BJ (cell line): ENCODE measurements at regions not wholly inside any gene's neighbourhood (a gene's known extent, or its start where the extent isn't known, plus 50 kb on each side); places are given as distances from the start of the nearest gene placed in this dataset.
A peak's percentile ranks its signal among the peaks of the same experiment; 100 is the strongest.

Experiments used
- CTCF ChIA-PET: fragments of 350-600 bp; formaldehyde crosslinking; extraction: SDS; loops from one replicate; lab custom pipeline; 2021; ENCODE audit warnings: antibody characterized with exemption, inconsistent platforms; lab: Yijun Ruan, JAX
- POLR2A ChIA-PET: fragments of 300-600 bp; sonication (Branson Sonifier 250); formaldehyde crosslinking; extraction: SDS; loops from one replicate; lab custom pipeline; 2021; ENCODE audit warnings: antibody characterized with exemption; lab: Charles Lee
- DNase-seq: peaks from one replicate; pipeline ENCODE4 v3.0.0-alpha.2; 2011; ENCODE audit warnings: low read depth
- H3K27me3 ChIP-seq: 2 replicates; pipeline ENCODE4 v1.6.0; 2011; ENCODE audit warnings: low read length; ENCODE audit not compliant: control insufficient read depth, insufficient read depth
- H3K36me3 ChIP-seq: 2 replicates; pipeline ENCODE4 v1.5.1; 2011; ENCODE audit warnings: low read length; ENCODE audit not compliant: control insufficient read depth, insufficient read depth
- H3K4me3 ChIP-seq: 2 replicates; pipeline ENCODE4 v1.5.1; 2011; ENCODE audit warnings: low read depth, mild to moderate bottlenecking, control low read depth, low read length
- TF ChIP-seq, protein P1 (sequence below): IDR thresholded peaks from 2 replicates; pipeline ENCODE4 v1.5.1; 2011; ENCODE audit warnings: low read depth, mild to moderate bottlenecking, control low read depth, inconsistent platforms, low read length, moderate library complexity; ENCODE audit not compliant: insufficient read depth

DNA sequence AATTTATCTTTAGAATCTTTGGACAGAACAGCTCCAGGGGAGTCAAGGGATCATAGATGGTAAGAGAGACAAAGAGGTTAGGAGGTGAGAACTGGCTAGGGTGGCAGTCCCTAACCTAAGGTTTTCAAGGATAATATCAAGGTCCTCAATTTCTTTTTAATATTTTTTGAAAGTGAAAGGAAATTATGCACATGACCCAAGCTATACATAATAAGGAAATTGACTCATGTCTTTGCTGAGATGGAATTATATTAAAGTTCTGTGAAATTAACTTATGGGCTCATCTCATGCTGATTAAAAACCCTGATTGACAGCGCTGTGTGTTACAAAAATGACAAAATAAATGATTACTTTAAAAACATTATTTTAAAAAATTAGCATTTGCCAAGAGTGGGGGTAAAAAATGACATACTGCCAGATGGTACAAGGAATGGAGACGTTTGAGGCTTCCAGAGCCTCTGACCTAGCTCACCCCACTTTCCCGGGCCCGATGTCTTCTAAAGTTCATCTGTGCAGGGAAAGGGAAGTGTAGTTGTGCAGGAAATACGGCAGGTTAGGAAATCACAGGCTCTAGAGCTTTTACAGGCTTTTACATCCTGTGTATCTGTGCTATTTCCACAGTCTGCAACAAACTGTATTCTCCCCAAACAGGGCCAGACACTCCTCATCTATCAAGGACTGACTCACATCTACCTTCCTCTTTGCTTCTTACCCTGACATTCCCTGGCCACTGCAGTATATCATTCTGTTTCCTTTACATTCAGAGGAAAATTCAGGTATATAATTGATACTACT, 185.6 kb upstream of the PRSS58 start:
- Histone ChIP-seq H3K4me3 (no peak overlapping the region), H3K27me3 (no peaks in the 10 kb centered on the region), H3K36me3 (no peaks in the 10 kb centered on the region)
- CTCF ChIA-PET, result interaction anchor here (0.9 to 7.6 kb wide), 8 partner anchors 17 to 86 kb away, joined by 3 to 90 read pairs (median 6); no protein-coding TSS in a partner anchor
- TF ChIP-seq, protein P1, sequence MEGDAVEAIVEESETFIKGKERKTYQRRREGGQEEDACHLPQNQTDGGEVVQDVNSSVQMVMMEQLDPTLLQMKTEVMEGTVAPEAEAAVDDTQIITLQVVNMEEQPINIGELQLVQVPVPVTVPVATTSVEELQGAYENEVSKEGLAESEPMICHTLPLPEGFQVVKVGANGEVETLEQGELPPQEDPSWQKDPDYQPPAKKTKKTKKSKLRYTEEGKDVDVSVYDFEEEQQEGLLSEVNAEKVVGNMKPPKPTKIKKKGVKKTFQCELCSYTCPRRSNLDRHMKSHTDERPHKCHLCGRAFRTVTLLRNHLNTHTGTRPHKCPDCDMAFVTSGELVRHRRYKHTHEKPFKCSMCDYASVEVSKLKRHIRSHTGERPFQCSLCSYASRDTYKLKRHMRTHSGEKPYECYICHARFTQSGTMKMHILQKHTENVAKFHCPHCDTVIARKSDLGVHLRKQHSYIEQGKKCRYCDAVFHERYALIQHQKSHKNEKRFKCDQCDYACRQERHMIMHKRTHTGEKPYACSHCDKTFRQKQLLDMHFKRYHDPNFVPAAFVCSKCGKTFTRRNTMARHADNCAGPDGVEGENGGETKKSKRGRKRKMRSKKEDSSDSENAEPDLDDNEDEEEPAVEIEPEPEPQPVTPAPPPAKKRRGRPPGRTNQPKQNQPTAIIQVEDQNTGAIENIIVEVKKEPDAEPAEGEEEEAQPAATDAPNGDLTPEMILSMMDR, result no peak
- DNase-seq, result no peak
- POLR2A ChIA-PET, result no interaction called here

DNA sequence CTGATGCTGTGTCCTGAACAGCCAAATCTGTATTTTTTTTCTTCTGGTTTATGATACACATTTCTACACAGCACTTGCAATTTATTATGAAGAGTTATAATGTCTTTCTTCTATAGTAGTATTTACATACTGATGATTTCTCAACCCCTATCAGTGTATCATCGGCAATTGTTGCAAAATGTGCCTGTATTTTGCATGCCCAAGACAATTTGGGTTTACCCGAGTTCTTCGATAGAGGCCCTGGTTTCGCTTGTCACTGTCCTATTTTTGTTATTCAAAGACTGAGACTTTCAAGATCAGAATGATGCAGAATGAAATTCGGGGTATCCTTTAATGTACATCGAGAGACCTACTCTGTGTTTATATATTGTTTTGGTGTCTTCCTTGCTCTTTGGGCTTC, 184.5 kb upstream of the PRSS58 start:
- Histone ChIP-seq H3K27me3 (no peaks in the 10 kb centered on the region), H3K4me3 (no peak overlapping the region), H3K36me3 (no peaks in the 10 kb centered on the region)
- CTCF ChIA-PET, result interaction anchor here (2.1 to 7.6 kb wide), 3 partner anchors 10 to 40 kb away, joined by 4 to 90 read pairs (median 30); no protein-coding TSS in a partner anchor
- no peak for DNase-seq
- POLR2A ChIA-PET, result no interaction called here
- TF ChIP-seq, protein P1, result no peak

DNA sequence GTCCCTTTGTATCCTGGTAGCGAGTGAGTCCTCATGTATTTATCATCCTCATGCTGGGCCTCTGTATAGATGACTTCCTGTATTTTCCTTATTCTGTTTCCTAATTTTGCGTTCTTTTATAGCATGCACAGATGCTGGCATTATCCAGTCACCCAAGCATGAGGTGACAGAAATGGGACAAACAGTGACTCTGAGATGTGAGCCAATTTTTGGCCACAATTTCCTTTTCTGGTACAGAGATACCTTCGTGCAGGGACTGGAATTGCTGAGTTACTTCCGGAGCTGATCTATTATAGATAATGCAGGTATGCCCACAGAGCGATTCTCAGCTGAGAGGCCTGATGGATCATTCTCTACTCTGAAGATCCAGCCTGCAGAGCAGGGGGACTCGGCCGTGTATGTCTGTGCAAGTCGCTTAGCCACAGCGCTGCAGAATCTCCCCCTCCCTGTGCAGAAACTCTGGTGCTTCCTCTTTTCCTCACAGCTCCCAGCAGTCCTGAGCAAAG, 183.1 kb upstream of the PRSS58 start:
- CTCF ChIA-PET, result interaction anchor here (1.0 to 7.6 kb wide), 10 partner anchors 11 to 94 kb away, joined by 3 to 90 read pairs (median 7); no protein-coding TSS in a partner anchor
- TF ChIP-seq, protein P1, result no peak

DNA sequence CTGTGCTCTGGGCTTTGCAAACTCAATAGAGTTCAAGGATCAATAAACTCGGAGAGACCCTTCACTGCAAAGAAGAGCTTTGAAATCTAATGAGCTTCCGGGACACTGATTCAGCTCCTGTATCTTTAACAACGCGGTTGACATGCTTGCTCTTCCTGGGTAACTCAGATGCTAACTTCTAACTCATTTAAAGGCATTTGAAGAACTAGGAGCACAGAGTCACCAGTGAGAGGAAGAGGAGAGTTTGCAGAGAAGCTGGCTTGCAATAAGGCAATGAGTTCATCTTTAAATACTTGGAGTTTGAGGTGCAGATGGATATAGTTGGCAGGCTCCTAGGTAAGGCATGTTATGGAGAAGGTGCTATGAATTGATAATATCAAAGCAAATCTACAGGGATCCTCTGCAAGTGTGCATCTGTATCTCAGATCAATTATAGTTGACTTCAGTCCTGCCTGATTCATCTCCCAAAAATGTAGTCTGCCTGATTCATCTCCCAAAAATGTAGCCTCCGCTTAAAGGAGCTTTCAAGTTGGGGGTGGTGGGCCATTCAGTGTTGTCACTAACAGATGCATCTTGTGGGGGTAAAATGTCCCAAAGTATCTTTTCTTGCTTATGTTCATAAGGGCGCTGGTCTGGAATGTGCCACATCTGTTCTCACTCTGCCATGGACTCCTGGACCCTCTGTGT, 182.5 kb upstream of the PRSS58 start:
- TF ChIP-seq, protein P1, result no peak
- Histone ChIP-seq H3K27me3 (no peaks in the 10 kb centered on the region), H3K4me3 (no peak overlapping the region), H3K36me3 (no peaks in the 10 kb centered on the region)
- CTCF ChIA-PET, result interaction anchor here (1.0 to 7.6 kb wide), 12 partner anchors 12 to 95 kb away, joined by 3 to 90 read pairs (median 5); no protein-coding TSS in a partner anchor
- POLR2A ChIA-PET, result no interaction called here
- DNase-seq, result peak; percentile 48

More for the DNA sequence above, 183.1 kb upstream of the PRSS58 start:
- DNase-seq, result no peak
- Histone ChIP-seq H3K4me3 (no peak overlapping the region), H3K36me3 (no peaks in the 10 kb centered on the region), H3K27me3 (no peaks in the 10 kb centered on the region)
- POLR2A ChIA-PET, result no interaction called here

DNA sequence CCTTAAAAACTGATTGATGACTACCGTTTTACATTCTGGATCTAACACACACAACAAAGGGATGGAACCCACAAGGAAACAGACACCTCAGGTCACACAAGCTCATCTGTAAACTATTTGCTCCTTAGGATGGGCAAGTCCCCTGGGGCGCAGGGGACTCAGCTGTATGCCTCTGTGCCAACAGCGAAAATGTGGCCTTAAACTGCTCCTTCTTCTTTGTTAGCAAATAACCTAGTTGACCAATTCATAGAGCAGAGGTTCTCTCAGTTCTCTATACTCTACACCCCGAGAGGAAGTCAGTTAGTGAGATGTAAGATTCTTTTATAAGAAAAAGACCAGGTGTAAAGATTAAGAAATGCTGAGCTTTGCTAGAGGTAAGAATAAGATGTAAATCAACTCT, 181.9 kb upstream of the PRSS58 start:
- ChIA-PET POLR2A (no interaction called here), CTCF (interaction anchor here (1.1 to 7.6 kb wide), 8 partner anchors 20 to 96 kb away, joined by 4 to 90 read pairs (median 11); no protein-coding TSS in a partner anchor)
- no peaks in the 10 kb centered on the region for H3K27me3 ChIP-seq
- H3K36me3 ChIP-seq, result no peaks in the 10 kb centered on the region
- H3K4me3 ChIP-seq, result no peak overlapping the region
- DNase-seq, result no peak
- TF ChIP-seq, protein P1, result no peak
